GM10248 (cell line): ENCODE measurements at regions not wholly inside any gene's neighbourhood (a gene's known extent, or its start where the extent isn't known, plus 50 kb on each side); places are given as distances from the start of the nearest gene placed in this dataset.

ENCODE experiments used
- CTCF ChIA-PET: fragments of 300-600 bp; sonication (Branson Sonifier 250); formaldehyde crosslinking; extraction: SDS; loops from one replicate; lab custom pipeline; 2021; ENCODE audit warnings: antibody characterized with exemption; lab: Yijun Ruan, JAX
- POLR2A ChIA-PET: fragments of 350-650 bp; sonication (Branson Sonifier 250); formaldehyde crosslinking; extraction: SDS; loops from one replicate; lab custom pipeline; 2020; ENCODE audit warnings: antibody characterized with exemption; lab: Yijun Ruan, JAX
- DNase-seq: peaks from one replicate; pipeline ENCODE4 v3.0.0; 2012; ENCODE audit errors: extremely low spot score
- CTCF ChIP-seq: IDR thresholded peaks from 2 replicates; pipeline ENCODE4 v1.5.1; 2012; ENCODE audit warnings: mild to moderate bottlenecking, low read depth; ENCODE audit errors: extremely low read depth, missing control alignments, control extremely low read depth

GRCh38 chr2:107112561-107112960, 226.6 kb upstream of the ST6GAL2 start:
- DNase-seq = no peak
- CTCF ChIA-PET = interaction anchor here (2.3 kb wide), 1 partner anchor 7 kb away, joined by 7 read pairs; no protein-coding TSS in a partner anchor
- POLR2A ChIA-PET = no interaction called here
- no peak for TF ChIP-seq CTCF

GRCh38 chr2:107128381-107128780, 242.4 kb upstream of the ST6GAL2 start:
- ChIA-PET CTCF (no interaction called here), POLR2A (no interaction called here)
- TF ChIP-seq CTCF = no peak
- no peak for DNase-seq

GRCh38 chr2:107132070-107132469, 246.1 kb upstream of the ST6GAL2 start:
- TF ChIP-seq CTCF = no peak
- POLR2A ChIA-PET = no interaction called here
- peak; percentile 10 for DNase-seq
- CTCF ChIA-PET = interaction anchor here (0.9 to 1.5 kb wide), 2 partner anchors 9 to 16 kb away, joined by 3 read pairs; no protein-coding TSS in a partner anchor

GRCh38 chr2:107132746-107133145, 246.8 kb upstream of the ST6GAL2 start:
- no peak for DNase-seq
- ChIA-PET POLR2A (no interaction called here), CTCF (interaction anchor here (0.9 to 1.5 kb wide), 2 partner anchors 10 to 16 kb away, joined by 3 read pairs; no protein-coding TSS in a partner anchor)
- no peak for TF ChIP-seq CTCF

- CTCF ChIA-PET = no interaction called here
- POLR2A ChIA-PET = no interaction called here
- TF ChIP-seq CTCF = no peak
Measured at GRCh38 chr2:107133412-107133811, 247.4 kb upstream of the ST6GAL2 start.

GRCh38 chr2:107136733-107137132, 250.8 kb upstream of the ST6GAL2 start:
- CTCF ChIA-PET = no interaction called here
- no peak for DNase-seq
- POLR2A ChIA-PET = no interaction called here
- no peak for TF ChIP-seq CTCF

More at GRCh38 chr2:107133412-107133811, 247.4 kb upstream of the ST6GAL2 start:
- no peak for DNase-seq
